GM18520 (cell line): ENCODE measurements at regions not wholly inside any gene's neighbourhood (a gene's known extent, or its start where the extent isn't known, plus 50 kb on each side); places are given as distances from the start of the nearest gene placed in this dataset.
"Not testable (repeated sequence)": the region's sequence is repeated elsewhere in the genome, so short reads cannot be mapped to it uniquely, and the experiment has no call there.

Experiments used
- ATAC-seq: cut with Tn5 transposase; IDR thresholded peaks from one replicate; pipeline ENCODE4 v1.9.1; 2021; ENCODE audit not compliant: unreplicated experiment

DNA sequence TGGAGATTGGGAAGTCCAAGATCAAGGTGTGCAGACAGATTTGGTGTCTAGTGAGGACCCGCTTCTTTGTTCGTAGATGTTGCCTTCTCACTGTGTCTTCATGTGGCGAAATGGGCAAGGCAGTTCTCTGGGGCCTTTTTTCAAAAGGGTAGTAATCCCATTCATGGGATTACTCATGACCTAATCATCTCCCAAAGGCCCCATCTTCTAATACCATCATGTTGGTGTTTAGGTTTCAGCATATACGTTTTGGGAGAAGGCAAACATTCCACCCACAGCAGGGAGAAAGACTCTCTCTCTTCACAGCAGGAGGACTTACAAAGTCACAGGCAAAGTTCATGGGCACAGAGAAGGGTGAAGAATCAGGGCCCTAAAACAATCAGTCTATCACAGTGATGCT is 252.1 kb downstream of the RPLP1 start:
- no peak for ATAC-seq

DNA sequence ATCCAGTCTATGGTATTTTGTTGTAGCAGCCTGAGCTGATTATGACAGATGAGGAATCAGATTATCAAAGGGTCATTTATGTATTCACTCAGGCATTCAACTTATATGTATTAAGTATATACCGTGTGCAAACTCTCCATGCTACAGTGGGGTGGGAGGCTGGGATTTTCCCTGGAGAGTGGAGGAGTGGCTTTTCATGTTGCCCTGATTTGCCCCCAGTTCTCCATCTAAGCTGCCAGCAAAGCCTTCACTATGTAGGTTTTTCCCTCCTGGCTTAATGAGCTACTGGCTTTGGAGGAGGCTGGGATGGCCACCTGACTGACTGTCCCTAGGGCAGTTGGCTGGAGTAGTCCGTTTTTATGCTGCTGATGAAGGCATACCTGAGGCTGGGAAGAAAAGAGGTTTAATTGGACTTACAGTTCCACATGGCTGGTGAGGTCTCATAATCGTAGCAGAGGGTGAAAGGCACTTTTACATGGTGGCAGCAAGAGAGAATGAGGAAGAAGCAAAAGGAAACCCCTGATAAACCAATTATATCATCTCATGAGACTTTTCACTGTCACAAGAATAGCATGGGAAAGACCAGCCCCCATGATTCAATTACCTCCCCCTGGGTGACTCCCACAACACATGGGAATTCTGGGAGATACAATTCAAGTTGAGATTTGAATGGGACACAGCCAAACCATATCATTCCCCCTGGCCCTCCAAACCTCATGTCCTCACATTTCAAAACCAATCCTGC is 253.9 kb downstream of the RPLP1 start:
- ATAC-seq: no peak

- ATAC-seq: not testable (repeated sequence)
Measured at GRCh38 chr15:69707241-69707640, 254.6 kb downstream of the RPLP1 start.

GRCh38 chr15:69708436-69709122 is 256.0 kb downstream of the RPLP1 start:
- ATAC-seq: not testable (repeated sequence)

DNA sequence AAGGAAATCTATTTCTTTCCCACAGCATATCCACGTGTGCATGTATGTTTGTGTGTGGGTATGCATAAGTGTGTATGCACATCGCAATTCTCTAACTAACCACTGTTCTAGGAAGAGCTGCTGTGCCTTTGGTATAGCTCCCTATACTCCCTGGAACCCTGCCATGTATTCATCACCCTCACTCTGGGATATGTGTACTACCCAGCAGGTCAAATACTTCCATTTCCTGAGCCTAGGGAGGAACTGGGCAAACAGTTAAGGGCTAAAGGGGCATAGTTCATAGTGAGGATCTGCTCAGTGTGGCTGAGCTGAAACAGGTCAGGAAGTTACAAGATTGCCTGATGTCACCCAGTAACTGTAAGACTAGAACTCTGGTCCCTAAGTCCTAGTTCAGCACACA is 260.4 kb downstream of the RPLP1 start:
- no peak for ATAC-seq

DNA sequence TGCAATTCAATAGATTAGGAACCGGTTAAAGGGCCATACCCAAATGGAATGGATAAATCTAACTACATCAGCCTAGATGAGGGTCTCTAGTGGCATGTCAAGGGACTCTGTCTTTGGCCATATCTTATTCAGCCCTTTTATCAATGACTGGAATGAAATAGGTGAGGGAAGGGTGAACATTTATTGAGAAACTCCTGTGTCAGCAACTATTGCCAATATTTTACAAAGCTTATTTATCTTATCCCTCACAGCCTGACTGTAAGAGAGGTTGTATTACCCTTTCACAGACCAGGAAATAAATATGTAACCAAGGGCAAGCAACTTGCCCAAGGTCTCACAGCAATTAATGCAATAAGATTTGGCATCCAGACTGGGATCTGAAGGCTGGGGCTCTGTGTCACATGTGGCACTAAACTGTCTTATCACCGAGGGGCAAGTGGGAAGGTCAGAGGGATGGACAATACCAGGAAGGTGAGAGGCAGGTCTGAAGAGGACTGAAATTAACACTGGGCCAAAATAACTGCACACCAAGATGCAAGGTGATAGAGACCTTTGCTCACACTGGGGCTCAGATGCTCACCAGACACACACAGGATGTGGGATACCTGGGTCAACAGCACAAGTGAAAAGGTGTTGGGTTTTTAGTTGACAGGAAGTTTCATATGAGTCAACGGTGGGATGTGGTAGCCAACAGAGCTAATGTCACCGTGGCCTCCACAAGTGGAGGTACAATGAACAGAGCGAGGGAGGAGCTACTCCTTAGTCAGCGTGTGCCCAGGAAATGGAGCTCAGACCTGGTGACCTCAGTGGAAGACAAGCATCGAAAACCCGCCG is 261.3 kb downstream of the RPLP1 start:
- peak; percentile 87 for ATAC-seq

DNA sequence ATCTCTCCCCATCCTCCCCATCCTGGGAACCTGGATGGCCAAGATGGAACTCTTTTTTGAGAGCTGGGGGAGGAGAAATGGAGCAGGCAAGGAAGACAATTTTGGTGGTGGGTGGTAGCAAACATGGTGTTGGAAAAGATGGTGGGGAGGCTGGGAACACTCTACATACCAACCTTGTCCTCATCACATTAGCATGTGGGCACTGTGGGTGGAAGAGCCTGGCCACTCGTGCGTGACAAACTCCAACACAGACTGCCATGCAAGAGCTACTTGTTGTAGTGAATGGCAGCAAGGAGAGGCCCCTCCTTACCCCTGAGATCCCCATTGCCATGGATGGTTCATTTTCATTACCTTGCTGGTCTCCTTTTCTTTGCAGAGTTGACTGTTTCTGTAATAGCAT is 262.6 kb downstream of the RPLP1 start:
- no peak for ATAC-seq

DNA sequence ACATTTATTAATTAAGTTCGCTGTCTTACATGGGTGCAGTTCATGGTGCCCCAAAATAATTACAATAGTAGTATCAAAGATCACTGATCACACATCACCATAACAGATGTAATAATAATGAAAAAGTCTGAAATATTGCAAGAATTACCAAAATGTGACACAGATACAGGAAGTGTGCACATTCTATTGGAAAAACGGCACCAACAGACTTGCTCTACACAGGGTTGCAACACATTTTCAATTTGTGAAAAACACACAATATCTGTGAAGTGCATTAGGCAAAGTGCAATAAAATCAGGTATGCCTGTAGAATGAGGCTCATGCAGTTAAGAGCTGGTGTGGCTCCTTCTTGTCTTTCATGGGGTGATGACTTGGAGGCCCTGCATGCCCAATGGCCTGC is 265.8 kb downstream of the RPLP1 start:
- ATAC-seq: no peak

DNA sequence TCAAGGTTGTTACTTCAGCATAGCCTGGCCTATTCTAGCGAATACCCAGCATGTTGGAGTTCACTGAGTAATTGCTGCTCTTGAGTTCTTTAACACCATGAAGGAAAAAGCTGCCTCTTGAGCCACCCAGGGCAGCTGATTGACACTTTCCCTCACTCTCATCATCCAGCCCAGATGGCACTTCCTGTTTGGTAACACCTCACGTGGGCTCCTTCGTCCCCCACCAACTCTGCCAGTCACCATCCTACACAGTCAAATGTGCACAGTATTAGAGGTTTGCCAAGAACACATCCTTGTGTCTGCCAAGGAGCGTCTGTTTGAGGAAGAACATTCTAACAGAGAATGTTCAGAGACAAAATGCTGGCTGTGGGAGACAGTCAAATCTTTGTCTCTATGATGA is 266.3 kb downstream of the RPLP1 start:
- no peak for ATAC-seq

- no peak for ATAC-seq
Measured at GRCh38 chr15:69719527-69720240, 267.1 kb downstream of the RPLP1 start.

DNA sequence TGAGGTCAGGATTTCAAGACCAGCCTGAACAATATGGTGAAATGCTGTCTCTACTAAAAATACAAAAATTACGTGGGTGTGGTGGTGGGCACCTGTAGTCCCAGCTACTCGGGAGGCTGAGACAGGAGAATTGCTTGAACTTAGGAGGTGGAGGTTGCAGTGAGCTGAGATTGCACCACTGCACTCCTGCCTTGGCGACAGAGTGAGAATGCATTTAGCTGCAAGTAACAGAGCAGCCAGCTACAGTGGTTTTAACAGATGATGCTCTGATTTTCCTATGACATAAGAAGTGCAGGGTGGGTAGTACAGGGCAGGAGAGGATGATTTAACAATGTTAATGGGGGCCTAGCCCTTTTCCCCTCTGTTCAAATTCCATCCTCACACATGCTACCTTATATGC is 267.9 kb downstream of the RPLP1 start:
- ATAC-seq: no peak

DNA sequence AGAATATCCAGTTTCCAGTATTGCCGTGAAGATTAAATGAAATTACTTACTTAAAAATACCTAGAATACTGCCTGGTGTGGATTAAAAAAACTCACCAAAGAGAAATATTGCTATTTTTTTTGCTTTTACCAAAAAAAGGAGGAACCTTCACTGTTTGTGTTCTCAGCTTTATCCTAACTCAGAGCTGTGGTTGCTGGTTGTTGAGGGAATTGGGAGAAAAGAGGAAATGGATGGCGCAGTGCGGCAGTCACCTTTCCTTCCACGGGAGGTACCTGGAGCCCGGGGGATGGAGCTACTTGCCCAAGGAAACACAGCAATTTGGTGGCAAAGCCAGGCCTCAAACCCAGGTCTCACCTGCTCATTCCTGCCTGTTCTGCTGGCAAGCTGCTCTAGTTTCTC is 270.3 kb downstream of the RPLP1 start:
- no peak for ATAC-seq

DNA sequence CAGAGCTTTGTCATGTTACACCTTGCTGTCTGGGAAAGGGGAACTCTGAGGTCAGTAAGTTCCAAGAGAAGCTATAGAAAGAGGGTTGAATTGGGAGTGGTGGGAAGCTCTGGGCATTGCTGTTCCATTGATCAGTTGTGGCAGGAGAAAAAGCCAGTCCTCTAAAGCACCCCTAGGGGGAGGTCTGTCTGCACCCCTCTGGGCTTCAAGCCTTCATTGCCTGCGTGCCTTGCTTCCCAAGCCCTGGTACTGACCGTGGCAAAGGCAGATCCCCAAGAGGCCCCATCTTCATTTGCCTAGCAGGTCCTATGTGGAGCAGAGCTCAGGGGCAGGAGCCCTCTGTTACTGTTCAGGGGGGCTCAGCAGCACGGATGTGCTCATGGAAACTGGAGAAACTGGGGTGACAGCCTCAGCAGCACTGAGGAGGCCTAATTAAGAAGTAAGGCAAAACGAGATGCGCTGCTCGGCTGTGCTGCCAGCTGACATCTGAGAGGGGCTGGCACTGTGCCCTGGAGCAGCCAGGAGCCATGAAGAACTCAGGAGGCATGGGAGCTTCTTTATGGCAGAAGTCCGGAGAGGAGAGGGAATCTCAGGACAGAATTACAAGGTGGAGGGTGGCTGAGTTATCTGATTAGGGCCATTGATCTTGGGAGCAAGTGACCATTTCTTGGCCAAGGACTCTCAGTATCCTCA is 270.9 kb downstream of the RPLP1 start:
- ATAC-seq: no peak

GRCh38 chr15:69724333-69724732 is 271.7 kb downstream of the RPLP1 start:
- no peak for ATAC-seq

GRCh38 chr15:69725275-69725674 is 272.7 kb downstream of the RPLP1 start:
- no peak for ATAC-seq

DNA sequence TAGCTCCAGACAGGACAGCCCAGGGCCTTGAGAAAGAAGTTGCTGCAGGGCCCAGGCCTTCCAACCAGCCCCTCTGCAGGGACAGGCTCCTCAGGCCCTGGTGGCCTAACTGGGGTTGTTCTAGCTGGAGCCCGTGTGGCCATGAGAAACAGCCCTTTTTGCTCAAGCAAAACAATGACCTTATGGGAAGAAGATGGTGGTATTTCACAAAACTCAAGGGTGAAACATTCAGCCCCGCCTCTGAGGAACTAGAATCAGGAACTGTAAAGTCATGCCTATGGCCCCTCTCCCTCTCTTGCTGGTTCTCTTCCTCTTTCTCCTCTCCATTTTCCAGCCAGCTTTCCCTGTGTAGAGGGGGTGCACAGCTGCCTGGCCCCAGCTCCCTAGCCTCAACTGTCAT is 273.3 kb downstream of the RPLP1 start:
- ATAC-seq: no peak

- ATAC-seq: no peak
Measured at GRCh38 chr15:69727121-69727924, 274.7 kb downstream of the RPLP1 start.

GRCh38 chr15:69729167-69729748 is 276.6 kb downstream of the RPLP1 start:
- ATAC-seq: no peak

DNA sequence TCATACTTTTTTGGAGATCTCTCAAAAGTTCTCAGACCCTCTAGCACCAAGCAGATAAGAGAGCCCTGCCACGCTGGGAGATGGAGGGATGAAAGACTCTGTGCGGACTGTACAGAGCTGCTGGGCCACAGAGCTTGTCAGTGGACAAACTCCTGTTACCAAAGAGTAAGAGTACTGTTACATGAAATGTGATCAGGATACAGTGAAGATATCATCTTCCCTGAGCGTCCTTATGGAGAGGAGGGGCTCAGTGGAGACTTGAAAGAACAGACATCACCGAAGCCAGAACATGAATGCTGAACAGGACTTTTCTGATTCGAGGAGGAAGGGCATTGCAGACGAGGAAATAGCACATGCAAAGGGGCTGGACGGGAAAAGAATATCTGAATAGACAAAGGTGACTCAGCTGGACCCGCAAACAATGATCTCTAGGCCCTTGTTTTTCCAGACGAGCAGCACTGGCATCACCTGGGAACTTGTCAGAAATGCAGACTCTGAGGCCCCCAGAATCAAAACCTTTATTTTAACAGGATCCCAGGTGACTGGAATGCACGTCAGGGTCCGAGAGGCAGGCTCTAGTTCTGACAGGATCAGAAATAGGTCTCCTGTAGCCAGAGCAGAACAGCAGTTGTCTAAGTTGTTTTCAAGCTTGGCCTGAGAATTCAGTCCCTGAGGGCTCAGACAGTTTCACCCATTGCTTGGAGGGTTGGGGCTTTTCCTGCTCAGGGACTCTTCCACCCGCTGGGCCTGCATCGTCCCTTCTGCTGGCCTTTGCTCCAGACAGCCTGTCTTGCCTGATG is 277.9 kb downstream of the RPLP1 start:
- no peak for ATAC-seq
